ENCODE measurements at regions not wholly inside any gene's neighbourhood (a gene's known extent, or its start where the extent isn't known, plus 50 kb on each side); places are given as distances from the start of the nearest gene placed in this dataset.

DNA sequence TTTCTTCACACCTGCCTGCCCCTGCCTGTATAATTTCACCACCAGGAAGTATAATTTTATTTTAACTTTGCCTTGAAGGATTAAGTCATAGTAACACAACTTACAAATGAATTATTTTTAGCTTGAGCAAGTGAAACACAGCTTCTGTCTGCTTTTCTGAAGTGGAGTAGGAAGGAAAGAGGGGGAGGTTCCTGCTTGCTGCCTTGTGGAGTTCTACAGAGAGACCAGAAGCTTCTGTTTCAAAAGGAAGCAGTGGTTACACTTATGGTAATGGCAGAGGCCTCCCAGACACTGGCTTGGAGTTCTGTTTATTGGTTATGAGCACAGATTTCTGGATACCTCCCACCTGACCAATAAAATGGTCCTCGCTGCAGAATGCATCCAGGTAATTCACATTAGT, 159.6 kb downstream of the TMEM200A start:
- TF ChIP-seq, protein P1, sequence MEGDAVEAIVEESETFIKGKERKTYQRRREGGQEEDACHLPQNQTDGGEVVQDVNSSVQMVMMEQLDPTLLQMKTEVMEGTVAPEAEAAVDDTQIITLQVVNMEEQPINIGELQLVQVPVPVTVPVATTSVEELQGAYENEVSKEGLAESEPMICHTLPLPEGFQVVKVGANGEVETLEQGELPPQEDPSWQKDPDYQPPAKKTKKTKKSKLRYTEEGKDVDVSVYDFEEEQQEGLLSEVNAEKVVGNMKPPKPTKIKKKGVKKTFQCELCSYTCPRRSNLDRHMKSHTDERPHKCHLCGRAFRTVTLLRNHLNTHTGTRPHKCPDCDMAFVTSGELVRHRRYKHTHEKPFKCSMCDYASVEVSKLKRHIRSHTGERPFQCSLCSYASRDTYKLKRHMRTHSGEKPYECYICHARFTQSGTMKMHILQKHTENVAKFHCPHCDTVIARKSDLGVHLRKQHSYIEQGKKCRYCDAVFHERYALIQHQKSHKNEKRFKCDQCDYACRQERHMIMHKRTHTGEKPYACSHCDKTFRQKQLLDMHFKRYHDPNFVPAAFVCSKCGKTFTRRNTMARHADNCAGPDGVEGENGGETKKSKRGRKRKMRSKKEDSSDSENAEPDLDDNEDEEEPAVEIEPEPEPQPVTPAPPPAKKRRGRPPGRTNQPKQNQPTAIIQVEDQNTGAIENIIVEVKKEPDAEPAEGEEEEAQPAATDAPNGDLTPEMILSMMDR (IDR thresholded peaks at IDR 0.05) = no peak
- ATAC-seq (ENCODE audit: poor library complexity) (peak; percentile 59), DNase-seq (peak in 3 of 14 experiments; percentile 12 to 56 (median 27))
- Mint-ChIP-seq H3K27me3 (no peaks in the 10 kb centered on the region), H3K36me3 (ENCODE audit: low read depth) (no peaks in the 10 kb centered on the region), H3K27ac (peak overlapping the region; percentile 50), H3K4me3 (peak overlapping the region; percentile 1), H3K9me3 (peaks cover 6% of the 10 kb centered on the region), H3K4me1 (ENCODE audit: low read depth) (peaks cover 47% of the 10 kb centered on the region)
- Histone ChIP-seq H3K9me3 (ENCODE audit: control insufficient read depth in 1 of 2, insufficient read depth in 1 of 2, low read length in 2 of 2) (peaks cover 5 to 9% of the 10 kb centered on the region in 2 experiments), H3K4me3 (ENCODE audit: low read length) (no peak overlapping the region), H3K4me1 (ENCODE audit: insufficient read depth, low read length) (peaks cover 27% of the 10 kb centered on the region), H3K27me3 (ENCODE audit: control insufficient read depth in 1 of 2, insufficient read depth in 2 of 2, low read length in 2 of 2) (no peaks in the 10 kb centered on the region), H3K27ac (ENCODE audit: low read depth in 1 of 2, low read length in 2 of 2) (peak overlapping the region; percentile 47 to 56), H3K36me3 (ENCODE audit: insufficient read depth, low read length) (no peaks in the 10 kb centered on the region)
- ChIA-PET CTCF (no interaction called here), POLR2A (interaction anchor here (1.2 to 1.9 kb wide), 2 partner anchors 11 to 51 kb away, joined by 5 to 12 read pairs; no protein-coding TSS in a partner anchor)
- intact Hi-C loops (cut with DNase I, micrococcal nuclease) = no loop called here

DNA sequence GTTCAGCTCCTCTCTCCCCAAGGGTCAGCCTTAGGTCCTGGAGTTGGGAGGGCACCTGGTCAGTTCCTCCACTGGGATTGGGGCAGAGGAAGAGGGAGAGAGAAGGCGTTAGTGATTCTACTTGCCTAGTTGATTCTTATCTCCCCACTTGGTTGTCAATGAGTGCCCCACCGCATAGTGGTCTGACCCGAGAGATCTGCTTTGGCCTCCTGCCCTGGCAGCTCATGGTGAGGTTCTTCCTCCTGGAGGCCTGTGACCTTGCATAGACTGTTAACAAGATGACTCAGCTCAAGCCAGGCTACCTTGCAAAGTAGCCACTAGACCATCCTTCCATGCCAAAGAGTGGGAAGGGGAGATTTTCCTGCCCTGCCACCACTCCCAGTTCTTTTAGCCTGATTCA, 160.6 kb downstream of the TMEM200A start:
- Histone ChIP-seq H3K27ac (ENCODE audit: low read depth in 1 of 2, low read length in 2 of 2) (no peak overlapping the region), H3K4me3 (ENCODE audit: low read length) (no peak overlapping the region), H3K9me3 (ENCODE audit: control insufficient read depth in 1 of 2, insufficient read depth in 1 of 2, low read length in 2 of 2) (peaks cover 0 to 7% of the 10 kb centered on the region in 2 experiments), H3K4me1 (ENCODE audit: insufficient read depth, low read length) (peaks cover 27% of the 10 kb centered on the region), H3K27me3 (ENCODE audit: control insufficient read depth in 1 of 2, insufficient read depth in 2 of 2, low read length in 2 of 2) (no peaks in the 10 kb centered on the region), H3K36me3 (ENCODE audit: insufficient read depth, low read length) (no peaks in the 10 kb centered on the region)
- DNase-seq (no peak), ATAC-seq (ENCODE audit: poor library complexity) (no peak)
- Mint-ChIP-seq H3K27me3 (no peaks in the 10 kb centered on the region), H3K4me3 (no peak overlapping the region), H3K36me3 (ENCODE audit: low read depth) (no peaks in the 10 kb centered on the region), H3K9me3 (peaks cover 8% of the 10 kb centered on the region), H3K4me1 (ENCODE audit: low read depth) (peaks cover 40% of the 10 kb centered on the region), H3K27ac (peak overlapping the region; percentile 24)
- intact Hi-C loops (cut with DNase I, micrococcal nuclease) = no loop called here
- POLR2A ChIA-PET = no interaction called here
- CTCF ChIA-PET = no interaction called here
- TF ChIP-seq, protein P1 (IDR thresholded peaks at IDR 0.05) = no peak

- intact Hi-C loops (cut with DNase I, micrococcal nuclease) = no loop called here
- no peak for DNase-seq
- Mint-ChIP-seq H3K27me3 (no peaks in the 10 kb centered on the region), H3K27ac (no peak overlapping the region), H3K4me1 (ENCODE audit: low read depth) (peaks cover 40% of the 10 kb centered on the region), H3K9me3 (peaks cover 11% of the 10 kb centered on the region), H3K4me3 (no peak overlapping the region), H3K36me3 (ENCODE audit: low read depth) (no peaks in the 10 kb centered on the region)
- no peaks in the 10 kb centered on the region for H3K36me3 ChIP-seq (ENCODE audit: insufficient read depth, low read length)
- no peak for ATAC-seq (ENCODE audit: poor library complexity)
- H3K4me1 ChIP-seq (ENCODE audit: insufficient read depth, low read length) = peaks cover 27% of the 10 kb centered on the region
- H3K4me3 ChIP-seq (ENCODE audit: low read length) = no peak overlapping the region
- ChIA-PET POLR2A (no interaction called here), CTCF (no interaction called here)
- H3K27me3 ChIP-seq (ENCODE audit: control insufficient read depth in 1 of 2, insufficient read depth in 2 of 2, low read length in 2 of 2) = no peaks in the 10 kb centered on the region
- TF ChIP-seq, protein P1 (IDR thresholded peaks at IDR 0.05) = no peak
- no peak overlapping the region for H3K27ac ChIP-seq (ENCODE audit: low read depth in 1 of 2, low read length in 2 of 2)
- H3K9me3 ChIP-seq (ENCODE audit: control insufficient read depth in 1 of 2, insufficient read depth in 1 of 2, low read length in 2 of 2) = peaks cover 0 to 5% of the 10 kb centered on the region in 2 experiments
Measured at GRCh38 chr6:130527173-130527572, 161.4 kb downstream of the TMEM200A start.

All from CD4-positive, alpha-beta T cell (primary cell).